LHCN-M2 (cell line): ENCODE measurements at regions not wholly inside any gene's neighbourhood (a gene's known extent, or its start where the extent isn't known, plus 50 kb on each side); places are given as distances from the start of the nearest gene placed in this dataset.
"Not testable (repeated sequence)": the region's sequence is repeated elsewhere in the genome, so short reads cannot be mapped to it uniquely, and the experiment has no call there.

Source experiments
- DNase-seq: peaks from one replicate; pipeline ENCODE4 v3.0.0-alpha.2; 2012; ENCODE audit warnings: low read depth

DNA sequence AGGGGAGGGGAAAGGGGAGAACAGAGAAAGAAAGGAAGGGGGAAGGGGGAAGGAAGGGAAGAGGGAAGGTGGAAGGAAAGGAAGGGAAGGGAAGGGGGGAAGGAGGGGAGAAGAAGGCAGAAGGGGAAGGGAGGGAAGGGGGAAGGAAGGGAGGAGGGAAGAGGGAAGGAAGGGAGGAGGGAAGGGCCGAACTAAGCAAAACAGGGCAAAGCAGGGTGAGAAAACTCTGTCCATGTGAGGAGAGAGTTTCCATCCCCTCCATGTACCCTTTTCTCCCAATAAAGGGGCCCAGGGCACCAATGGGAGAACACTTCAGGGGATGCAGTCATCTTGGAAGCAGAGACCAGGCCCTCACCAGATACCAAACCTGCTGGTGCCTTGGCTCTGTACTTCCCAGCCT is 256.8 kb upstream of the CDH5 start:
- DNase-seq, result no peak

DNA sequence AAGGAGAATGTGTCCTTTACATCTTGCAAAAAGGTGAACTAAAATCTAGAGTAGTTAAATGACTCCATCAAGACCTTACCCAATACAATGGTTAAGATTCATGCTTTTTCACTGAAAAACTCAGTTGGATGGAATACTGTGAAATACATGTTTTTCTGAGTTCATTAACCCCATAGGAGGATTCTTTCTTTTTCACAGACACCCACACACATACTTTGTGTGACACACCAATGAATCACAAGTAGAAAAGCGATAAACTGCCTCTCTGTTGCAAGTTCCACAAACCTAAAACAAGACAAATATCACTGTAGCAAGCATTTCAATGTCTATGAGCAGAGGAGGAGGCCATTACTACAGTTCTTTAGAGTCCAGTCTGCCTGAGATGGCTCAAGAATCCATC is 258.8 kb upstream of the CDH5 start:
- DNase-seq, result peak; percentile 57

DNA sequence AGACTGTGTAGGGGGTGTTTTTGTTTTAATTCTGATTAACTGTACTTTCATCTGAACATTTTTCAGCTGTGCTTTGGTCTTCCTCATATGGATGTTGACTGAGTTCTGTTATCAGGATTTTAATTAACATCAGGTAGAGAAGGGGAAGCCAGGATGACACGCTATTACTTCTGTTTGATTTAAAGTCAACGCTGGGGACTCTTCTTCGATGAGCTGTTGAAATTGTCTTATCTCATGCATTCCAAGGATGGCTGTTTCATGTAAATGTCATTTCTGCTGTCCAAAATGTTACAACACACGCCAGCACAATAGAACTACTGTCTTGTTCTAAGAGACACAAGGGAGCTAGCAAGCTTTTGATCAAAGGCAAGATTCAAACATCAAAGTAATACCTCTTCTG is 263.3 kb upstream of the CDH5 start:
- no peak for DNase-seq

DNA sequence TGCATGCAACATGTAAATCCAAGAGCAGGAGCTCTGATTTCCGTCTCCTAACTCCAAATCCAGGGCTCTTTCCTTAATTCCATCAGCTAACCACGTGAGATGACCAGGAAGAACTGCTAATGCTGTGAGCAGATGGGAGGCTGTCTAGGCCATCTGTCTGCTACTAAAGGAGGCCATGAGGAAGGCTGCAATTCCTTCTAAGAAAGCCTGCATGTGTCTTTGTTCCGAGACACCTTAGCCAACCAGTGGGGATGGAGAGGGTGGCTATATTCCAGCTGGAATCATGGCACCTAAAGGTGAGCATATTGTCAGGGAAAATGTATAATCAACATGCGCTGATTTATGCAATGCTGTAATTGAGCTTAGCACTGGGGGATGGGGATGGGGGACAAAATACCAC is 267.2 kb upstream of the CDH5 start:
- DNase-seq, result no peak

DNA sequence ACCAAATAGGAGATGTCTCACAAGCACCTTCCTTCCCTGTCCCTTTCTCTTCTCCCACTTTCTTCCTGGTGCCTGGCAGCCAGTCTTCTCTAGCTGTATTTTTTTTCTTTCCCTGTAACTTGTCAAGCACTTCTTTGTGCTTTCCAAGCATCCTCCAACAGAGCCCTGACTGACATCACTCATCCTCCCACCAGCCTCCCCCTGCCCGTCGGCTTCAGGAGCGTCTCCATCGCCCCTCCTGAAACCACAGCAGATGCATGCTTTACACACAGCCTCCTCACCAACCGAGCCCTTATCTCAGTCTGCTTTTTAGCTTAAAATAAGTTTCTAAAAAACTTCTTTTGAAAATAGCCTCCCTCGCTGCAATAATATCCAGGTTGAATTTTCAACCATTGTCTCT is 268.7 kb upstream of the CDH5 start:
- no peak for DNase-seq

DNA sequence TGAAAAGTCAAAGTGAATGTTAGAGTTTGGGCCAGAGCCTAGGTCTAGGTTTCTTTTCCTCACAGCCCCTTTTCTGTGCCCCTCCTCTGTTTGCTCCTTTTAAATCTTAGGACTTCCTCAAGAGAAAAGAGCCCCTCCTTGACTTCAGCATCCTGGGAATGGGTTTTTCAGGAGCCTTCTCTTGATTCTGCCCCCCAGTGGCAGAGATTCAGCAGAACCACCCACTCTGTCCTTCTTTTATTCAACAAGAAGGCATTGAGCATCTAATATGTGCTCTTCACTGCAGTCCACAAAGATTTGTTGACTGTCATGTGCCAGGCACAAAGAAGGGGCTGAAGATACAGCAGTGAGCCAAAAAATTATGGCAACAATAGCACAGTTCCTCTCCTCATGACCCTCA is 270.8 kb upstream of the CDH5 start:
- no peak for DNase-seq

DNA sequence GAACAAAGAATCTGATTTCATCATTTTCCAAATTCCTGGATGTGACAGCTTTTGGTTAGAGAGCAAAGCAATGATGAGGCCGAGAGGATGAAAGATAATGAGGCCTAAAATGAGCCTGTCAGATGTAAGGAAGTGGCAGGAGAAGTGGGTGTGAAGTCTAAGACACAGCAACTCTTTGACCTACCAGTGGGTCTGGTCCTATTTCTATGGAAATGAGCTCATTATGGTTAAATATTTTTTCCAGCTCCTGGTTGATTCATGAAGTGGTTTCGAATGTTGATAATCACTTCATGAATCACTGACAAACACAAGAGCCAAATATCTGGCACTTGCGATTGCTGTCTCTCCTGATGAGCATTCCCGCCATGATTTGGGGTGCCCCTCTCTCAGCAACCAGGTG is 273.3 kb upstream of the CDH5 start:
- DNase-seq, result no peak

DNA sequence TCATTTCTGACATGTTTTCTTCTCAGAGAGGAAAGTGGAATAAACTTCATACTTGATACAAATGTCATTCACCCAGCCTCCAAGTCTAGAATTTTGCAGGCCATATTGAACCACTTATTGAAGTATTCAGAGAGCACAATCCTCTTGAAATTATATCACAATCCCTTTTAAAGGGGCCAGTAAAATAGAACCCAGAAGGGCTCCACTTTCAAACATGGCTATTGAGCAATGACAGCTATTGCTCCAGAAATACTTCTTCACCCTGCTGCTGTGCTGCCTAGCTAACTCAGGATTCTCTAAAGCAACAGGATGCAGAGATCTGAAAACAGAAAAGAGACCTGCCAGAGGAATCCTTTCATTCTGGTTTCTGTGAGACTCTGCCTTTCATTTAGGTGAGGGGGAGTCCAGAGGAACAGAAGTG is 275.0 kb upstream of the CDH5 start:
- no peak for DNase-seq

DNA sequence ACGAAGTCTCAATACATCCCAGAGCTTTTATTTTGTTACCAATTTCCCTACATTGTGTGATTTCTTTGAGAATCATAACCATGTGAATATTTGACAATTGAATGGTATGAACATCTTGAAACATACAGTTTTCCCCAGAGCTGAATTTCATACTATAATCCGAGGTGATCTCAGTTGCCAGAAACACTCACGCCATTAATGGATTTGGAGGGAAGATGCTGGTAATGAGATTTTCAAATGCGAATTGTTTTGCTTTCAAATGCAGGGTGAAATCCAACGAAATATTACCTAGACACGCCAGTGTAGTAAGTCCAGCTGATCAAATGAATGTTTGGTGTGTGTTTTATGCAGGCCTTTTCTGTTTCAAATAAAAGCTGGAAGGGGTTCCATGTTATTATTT is 277.8 kb upstream of the CDH5 start:
- DNase-seq, result no peak

DNA sequence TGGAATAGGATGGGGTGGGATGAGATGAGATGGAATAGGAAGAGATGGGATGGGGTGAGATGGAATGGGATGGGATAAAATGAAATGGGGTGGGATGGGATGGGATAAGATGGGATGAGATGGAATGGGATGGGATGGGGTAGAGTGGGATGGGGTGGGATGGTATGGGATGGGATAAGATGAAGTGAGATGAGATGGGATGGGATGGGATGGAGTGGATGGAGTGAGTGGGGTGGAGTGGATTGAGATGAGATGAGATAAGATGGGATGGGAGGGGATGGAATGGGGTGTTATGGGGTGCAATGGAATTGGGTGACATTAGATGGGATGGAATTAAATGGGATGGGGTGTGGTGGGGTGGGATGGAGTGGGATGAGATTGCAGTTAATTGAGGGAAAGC is 279.2 kb upstream of the CDH5 start:
- no peak for DNase-seq

DNA sequence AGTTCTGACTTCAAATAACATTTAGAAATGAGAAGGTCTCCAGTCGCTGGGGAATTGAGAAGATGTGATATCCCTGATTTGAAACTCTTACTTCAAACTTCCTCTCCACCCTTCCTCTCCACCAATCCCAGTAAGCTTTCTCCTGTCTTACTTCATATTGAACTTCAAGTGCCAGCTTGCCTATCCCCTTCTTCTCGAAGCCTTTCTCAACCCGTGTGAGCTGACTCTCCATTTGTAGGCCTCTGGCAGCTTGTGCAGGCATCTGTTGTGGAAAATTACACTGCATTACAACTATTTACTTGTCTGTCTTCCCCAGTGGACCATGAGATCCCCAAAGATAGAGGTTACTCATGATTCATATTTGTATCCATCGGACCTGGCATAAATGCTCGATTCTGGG is 280.8 kb upstream of the CDH5 start:
- no peak for DNase-seq

DNA sequence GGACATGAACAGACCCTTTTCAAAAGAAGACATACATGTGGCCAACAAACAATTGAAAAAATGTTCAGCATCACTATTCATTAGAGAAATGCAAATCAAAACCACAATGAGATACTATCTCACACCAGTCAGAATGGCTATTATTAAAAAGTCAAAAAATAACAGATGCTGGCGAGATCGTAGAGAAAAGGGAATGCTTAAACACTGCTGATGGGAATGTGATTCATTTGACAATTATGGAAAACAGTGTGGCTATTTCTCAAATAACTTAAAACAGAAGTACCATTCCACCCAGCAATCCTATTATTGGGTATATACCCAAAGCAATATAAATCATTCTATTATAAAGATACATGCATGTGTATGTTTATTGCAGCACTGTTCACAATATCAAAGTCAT is 281.8 kb upstream of the CDH5 start:
- DNase-seq, result not testable (repeated sequence)

DNA sequence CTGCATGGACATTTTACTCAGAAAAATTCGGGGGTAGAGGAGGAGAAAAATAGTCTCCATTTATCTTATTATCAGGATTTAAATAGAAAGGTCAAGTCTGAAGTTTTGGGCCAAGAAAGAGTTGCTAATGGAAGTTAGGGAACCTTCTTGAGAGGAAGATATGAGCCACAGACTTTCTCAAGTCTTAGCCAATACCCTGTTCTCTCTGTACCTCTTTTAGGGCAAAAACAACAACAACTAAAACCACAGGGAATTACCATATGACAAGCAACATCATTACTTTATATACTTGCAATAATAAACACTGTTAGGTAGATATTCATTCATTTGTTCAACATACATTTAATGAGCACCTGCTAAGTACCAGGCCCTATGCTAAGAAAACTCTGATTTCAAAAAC is 282.2 kb upstream of the CDH5 start:
- DNase-seq, result no peak

DNA sequence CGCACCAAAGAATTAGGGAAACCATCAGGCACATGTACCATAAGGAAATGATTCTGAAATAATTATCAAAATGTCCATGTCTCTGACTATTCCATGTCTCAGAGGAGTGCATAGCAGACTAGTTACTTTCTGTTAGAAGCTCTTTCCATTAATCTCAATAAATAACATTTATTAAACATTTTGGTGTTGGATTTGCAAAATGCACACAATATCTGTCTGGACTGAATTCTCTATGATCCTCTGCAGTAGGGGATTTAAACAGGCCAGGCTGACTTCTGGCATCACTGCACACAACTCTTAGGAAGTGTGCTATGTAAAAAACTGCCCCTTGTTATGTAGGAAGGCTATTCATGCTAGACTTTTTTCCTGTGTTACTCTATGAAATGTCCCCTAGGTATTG is 283.3 kb upstream of the CDH5 start:
- no peak for DNase-seq

DNA sequence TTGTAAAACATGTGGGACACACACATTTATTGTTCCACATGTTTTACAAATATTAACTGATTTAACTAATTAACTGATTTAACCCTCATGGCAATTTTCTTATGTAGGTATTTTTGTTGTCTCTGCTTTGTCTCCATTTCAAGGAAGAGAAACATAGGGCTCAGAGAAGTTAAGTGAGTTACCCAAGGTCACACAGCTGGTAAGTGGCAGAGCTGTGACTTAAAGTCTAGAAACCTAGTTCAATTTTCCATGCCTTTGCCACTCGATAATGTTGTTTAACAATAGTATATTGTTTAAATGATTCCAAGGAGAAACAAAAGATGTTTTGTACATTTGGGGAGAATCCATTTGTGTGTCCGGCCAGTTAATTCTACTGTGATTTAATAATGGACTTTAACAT is 284.1 kb upstream of the CDH5 start:
- DNase-seq, result no peak

DNA sequence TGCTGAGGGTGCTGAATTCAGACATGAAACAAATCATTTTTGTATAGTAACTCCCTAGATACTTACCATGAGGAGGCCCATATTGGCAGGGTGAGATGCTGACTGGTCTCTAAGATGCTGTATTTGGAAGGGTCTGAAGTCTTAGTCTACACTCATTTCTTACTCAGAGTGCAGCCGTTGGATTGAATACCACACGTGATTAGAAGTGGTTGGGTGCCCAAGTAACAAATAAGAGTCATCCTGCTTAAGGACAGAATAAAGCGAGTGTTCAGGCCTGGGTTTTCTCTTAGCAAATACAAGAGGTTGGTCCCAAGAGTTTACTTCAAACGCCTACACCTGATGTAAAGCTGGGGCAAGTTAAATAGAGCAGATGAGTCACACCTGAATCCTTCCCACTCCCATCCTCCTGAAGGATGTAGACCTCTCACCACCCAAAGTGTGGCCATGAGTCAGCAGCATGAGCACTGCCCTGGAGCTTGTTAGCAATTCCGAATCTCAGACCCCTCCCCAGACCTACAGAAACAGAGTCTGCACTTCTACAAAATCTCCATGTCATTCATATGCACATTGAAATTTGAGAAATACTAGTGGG is 284.6 kb upstream of the CDH5 start:
- peak; percentile 9 for DNase-seq

DNA sequence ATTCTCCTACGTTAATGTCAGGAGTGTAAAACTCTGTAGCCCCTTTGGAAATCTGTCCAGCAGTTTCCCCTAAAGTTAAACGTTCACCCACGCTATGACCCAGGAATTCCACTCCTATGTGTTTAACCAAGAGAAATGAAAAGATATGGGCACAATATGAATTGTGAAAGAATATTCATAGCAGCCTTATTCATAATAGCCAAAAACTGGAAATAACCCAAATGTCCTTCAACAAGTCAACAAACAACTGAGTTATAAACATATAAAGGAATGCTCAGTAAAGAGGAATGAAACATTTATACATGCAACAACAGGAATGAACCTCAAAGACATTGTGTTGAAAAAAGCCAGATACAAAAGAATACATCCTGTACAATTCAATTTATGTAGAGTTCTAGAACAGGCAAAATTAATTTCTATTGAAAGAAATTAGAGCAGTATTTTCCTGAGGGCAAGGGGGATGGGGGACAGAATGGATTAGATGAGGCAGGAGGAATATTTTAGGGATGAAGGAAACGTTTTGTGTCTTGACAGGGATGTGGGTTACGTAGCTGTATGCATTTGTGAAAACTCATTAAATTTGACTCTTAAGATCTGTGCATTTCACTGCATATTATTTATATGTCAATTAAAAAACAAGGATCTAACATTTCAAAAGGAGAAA is 286.7 kb upstream of the CDH5 start:
- DNase-seq, result no peak

DNA sequence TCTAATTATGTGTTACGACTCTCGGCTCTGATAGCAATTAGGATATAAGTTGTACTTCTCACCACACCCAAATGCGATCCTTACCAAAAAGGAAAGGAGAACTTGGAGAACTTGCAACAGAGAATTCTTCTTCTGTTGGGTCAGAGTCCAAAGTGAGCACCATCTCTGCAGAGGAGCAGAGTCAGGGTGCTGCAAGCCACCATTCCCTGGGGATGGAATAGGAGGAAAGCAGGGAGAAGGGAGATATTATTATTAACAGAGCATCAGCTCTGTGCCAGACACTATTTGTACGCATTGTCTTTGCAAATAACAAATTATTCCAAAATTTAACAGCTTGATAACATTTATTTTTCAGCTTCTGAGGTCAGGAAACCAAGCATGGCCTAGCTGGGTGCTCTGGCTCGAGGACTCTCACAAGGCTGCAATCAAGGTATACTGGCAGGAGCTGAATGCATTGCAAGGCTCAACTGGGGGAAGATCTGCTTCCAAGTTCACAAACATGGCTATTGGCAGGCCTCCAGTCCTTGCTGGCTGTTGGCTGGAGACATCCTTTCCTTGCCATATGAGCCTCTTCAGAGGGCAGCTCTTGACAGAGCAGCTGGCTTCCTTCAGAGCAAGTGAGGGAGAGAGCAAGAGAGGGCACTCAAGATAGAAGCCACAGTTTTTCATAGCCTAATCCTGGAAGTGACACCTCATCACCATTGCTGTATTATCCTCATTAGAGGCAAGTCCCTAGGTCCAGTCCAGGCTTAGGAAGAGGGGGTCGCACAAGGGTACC is 296.2 kb upstream of the CDH5 start:
- no peak for DNase-seq

DNA sequence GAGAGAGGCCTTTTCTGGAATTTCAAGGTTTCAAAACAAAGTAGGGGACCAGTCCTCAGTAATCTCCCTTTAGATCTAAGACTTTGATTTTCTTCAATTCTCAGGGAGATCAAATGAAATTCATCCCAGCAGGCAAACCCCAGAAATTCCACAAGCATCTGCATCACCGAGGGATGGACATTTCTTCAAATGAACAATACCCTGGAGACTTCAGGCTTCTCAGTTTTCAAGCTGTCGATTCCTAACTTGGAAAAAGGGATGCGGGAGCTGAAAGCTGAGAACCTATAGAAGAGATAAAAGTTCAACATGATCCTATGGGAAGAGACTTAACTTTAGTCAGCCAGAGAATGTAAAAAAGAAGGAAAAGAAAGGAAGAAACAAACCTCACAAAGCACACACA is 296.9 kb upstream of the CDH5 start:
- no peak for DNase-seq

DNA sequence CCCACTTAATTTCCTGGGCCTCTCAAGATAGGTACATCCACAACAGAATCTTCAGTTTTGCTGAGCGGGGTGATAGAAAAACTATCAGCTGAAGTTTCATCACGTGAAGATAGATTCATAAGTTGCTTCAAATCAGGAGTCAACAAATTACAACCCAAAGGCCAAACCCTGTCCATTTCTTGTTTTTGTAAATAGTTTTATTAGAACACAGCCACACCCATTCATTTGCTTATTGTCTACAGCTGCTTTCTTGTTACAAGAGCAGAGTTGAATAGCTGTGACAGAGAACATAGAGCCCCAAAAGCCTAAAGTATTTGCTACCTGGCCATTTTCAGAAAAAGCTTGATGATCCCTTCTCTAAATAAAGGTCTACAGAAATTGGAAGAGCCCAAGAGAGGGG is 300.1 kb upstream of the CDH5 start:
- DNase-seq, result no peak

DNA sequence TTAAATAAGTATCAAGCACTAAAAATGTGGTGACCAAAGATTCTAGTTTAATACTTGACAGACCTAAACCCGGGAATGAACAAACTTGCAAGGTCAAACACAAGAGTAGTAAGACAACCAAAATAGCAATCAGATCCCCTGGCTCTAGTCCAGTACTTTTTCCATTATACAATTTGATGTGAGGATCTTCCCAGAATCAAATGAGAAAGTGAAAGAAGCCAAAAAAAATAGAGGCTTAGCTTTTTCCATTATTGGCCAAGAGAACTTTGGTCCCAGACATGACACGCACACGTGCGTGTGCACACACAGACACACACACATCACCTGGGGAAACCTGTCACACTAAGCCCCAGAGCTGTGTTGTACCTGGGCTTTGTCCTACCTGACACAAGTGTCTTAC is 300.6 kb upstream of the CDH5 start:
- DNase-seq, result no peak

DNA sequence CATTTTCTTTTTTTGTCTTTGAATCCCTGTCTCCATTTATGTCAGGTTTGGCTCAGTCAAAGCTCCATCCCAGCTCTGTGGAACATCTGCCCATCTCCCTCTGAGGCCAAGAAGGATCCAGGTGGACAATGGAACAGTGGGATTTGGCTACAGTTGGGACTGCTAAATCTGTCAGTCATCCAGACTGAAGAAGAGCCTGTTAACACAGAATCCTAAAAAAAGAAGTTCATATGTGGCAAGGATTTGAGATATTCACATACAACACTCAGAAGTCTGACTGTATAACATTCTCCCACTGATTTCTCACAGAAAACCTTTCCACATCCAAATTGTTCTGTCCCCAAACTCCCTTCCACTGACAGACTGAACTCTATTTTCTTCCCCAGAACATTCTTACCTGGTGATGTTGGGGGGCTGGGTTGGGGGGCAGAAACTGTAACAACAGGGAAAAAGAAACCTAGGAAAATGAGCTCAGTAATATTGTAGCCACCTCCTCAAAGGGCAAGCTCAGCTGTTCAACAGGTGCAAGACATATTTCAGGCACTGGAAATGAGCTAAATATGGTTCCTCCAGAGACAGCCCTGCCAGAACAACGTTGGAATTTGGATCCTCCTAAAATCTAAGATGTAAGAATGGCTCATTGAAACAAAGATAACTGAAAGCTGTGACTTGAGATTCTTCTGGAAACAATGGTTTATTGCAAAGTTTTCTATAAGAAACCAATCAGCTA is 301.5 kb upstream of the CDH5 start:
- DNase-seq, result peak; percentile 5

DNA sequence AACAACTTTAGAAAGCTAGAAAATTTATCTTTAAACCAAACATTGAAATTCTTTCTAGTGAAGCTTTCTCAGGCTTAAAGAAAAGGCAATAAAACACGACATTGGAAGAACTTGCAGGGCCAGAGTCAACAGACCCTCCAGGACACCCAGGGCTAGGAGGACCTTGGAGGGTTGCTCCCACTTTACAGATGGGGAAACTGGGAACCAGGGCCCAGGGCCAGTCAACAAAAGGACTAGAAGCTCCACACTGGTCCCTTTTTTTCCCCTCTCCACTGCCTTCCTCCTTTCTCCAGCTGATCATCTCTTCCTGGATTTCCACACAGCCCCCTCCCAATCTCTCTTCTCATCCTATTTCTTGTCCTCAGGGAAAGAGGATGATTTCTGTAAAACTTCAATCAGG is 307.7 kb upstream of the CDH5 start:
- DNase-seq, result no peak
